GM20000 (cell line): ENCODE measurements at regions not wholly inside any gene's neighbourhood (a gene's known extent, or its start where the extent isn't known, plus 50 kb on each side); places are given as distances from the start of the nearest gene placed in this dataset.

Experiments
- DNase-seq: peaks from one replicate; pipeline ENCODE4 v3.0.0; 2012; ENCODE audit warnings: low spot score
- CTCF ChIP-seq: IDR thresholded peaks from 2 replicates; pipeline ENCODE4 v1.5.1; 2012; ENCODE audit warnings: mild to moderate bottlenecking, control low read depth; ENCODE audit errors: extremely low read depth, missing control alignments

GRCh38 chr17:77429969-77430752, 289.4 kb downstream of the SEC14L1 start:
- TF ChIP-seq CTCF, result peak; percentile 81
- peak; percentile 75 for DNase-seq

GRCh38 chr17:77432034-77432661, 291.4 kb downstream of the SEC14L1 start:
- TF ChIP-seq CTCF, result no peak
- DNase-seq, result no peak

GRCh38 chr17:77432742-77433141, 292.0 kb downstream of the SEC14L1 start:
- no peak for DNase-seq
- no peak for TF ChIP-seq CTCF

DNA sequence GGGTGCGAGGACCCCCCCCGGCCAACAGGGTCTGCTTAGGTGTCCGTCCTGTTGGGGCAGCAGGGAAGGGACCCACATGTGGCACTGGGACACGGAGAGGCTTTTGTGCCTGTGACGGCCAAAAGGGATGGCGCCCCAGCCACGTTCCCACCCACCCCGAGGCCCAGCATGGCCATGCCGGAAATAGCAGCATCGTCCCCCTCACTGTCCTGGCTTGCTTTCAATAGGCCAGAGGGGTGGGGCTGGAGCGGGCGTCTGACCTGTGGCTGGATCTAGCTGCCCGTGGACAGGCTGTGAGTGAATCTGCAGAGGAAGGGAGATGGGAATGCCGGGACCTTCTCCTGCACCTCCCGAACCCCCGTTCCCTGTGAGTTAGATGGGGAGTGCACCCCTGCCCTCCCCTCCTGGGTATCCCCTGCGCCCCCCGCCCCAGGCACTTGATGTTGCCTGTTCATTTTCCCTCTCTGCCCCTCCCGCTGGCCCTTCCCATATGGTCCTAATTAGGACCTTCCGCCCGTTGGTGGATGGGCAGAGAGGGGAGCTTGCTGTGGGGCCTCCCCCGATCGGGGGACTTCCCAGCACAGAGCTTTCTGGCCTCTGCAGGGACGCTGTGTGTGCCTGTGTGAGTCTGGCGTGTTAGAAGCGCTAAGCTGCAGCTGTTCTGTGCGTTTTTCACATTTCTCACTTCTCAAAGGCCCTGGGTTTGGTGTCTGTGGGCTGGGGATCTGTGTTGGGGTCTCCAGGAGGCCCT, 292.8 kb downstream of the SEC14L1 start:
- no peak for TF ChIP-seq CTCF
- peak; percentile 79 for DNase-seq

DNA sequence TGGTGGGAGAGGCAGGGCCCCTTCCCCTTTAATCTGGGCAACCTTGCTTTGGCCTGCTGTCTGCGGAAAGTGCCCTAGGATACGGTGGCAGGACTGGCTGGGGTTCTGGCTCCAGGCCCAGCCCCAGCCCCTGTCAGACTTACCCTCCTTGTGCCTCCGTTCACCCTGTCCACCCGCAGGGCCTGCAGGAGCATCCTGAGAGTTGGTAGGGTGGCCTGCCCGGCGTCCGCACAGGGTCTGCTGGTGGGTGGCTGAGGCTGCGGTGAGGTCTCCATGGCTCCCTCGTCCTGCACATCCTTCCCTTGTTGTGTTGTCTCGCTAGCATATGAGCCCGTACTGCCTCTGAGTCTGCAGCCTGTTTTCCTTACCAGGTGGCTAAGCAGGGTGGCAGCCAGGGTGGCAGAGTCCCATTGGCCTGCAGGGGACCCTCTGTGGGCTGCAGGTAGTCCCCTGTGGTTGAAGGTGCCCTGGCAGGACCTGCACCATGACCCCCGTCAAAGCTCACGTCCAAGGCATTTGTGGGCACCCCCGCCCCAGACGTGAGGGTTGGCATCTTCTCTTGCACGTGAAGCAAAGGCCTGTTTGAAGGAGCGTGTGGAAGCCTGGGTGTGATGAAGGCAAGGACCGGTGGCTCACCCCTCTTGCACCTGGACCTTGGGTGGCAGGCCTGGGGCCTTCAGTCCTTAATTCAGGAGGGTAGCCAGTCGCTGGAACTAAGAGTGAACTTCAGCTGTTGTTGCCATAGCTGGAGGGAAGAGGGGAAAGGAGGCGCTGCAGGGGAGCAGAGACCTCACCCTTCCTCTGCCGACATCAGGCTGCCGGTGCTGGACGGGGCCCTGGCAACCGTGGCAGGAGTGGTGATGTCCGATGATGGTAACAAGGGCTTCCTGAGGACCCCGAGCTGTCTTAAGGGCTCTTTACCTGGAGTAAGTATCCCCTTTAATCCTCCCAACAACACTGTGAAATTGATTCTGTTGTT, 293.7 kb downstream of the SEC14L1 start:
- no peak for TF ChIP-seq CTCF
- DNase-seq, result no peak

GRCh38 chr17:77435272-77436057, 294.7 kb downstream of the SEC14L1 start:
- no peak for TF ChIP-seq CTCF
- no peak for DNase-seq
